Upper lobe of left lung (tissue), 6 donors: ENCODE measurements at regions not wholly inside any gene's neighbourhood (a gene's known extent, or its start where the extent isn't known, plus 50 kb on each side); places are given as distances from the start of the nearest gene placed in this dataset.

Source experiments
- ATAC-seq, 2 donors: fragments of 200-7000 bp; cut with Tn5 transposase; one replicate each; pipeline ENCODE4 v1.9.1; 2022; ENCODE audit warnings: mild to moderate bottlenecking in 2 of 2, moderate library complexity in 2 of 2; ENCODE audit not compliant: low FRiP score in 2 of 2
- DNase-seq, 2 donors: peaks; one replicate each; pipeline ENCODE4 v3.0.0-alpha.2; 2019 to 2020
- H3K27ac ChIP-seq, 4 donors: fragments of 200-600 bp; sonication (generic); one replicate each; pipeline ENCODE4 v1.5.1; 2016 to 2019
- H3K27me3 ChIP-seq, 4 donors: fragments of 200-600 bp; sonication (generic); one replicate each; pipeline ENCODE4 v1.5.1; 2017 to 2019
- H3K36me3 ChIP-seq, 4 donors: fragments of 200-600 bp; sonication (generic); one replicate each; pipeline ENCODE4 v1.5.1; 2016 to 2019
- H3K4me1 ChIP-seq, 4 donors: fragments of 200-600 bp; sonication (generic); one replicate each; pipeline ENCODE4 v1.5.1; 2018 to 2019
- H3K4me3 ChIP-seq, 4 donors: fragments of 200-600 bp; sonication (generic); one replicate each; pipeline ENCODE4 v1.5.1; 2017 to 2019; ENCODE audit warnings: mild to moderate bottlenecking in 2 of 4, moderate library complexity in 1 of 4
- H3K9me3 ChIP-seq, 4 donors: fragments of 200-600 bp; sonication (generic); one replicate each; pipeline ENCODE4 v1.5.1; 2018 to 2019
- EP300 ChIP-seq, 4 donors: sonication (generic); formaldehyde crosslinking; IDR thresholded peaks; one replicate each; pipeline ENCODE4 v1.5.1; 2017; ENCODE audit warnings: antibody characterized with exemption in 4 of 4, control low read depth in 2 of 4
- POLR2A ChIP-seq, 4 donors: fragments of 450-650 bp; IDR thresholded peaks; one replicate each; pipeline ENCODE4 v1.5.1; 2016 to 2017; ENCODE audit warnings: antibody characterized with exemption in 4 of 4, mild to moderate bottlenecking in 2 of 4
- POLR2AphosphoS5 ChIP-seq, 2 donors: sonication (generic); formaldehyde crosslinking; IDR thresholded peaks; one replicate each; pipeline ENCODE4 v1.5.1; 2017; ENCODE audit warnings: antibody characterized with exemption in 2 of 2
- whole genome bisulfite sequencing, 2 donors: methylation state at CpG; one replicate each; pipeline ENCODE4 v1.1.5; 2017 to 2018; 5-methylcytosine and 5-hydroxymethylcytosine counted together
- TF ChIP-seq, protein P1 (sequence below), 6 experiments: fragments of 450-650 bp in 4 of 6; fragments of 200-600 bp in 2 of 6; sonication (generic) in 2 of 6; IDR thresholded peaks; one replicate each; pipeline ENCODE4 v1.5.1; 2016 to 2019; ENCODE audit warnings: antibody characterized with exemption in 6 of 6
- donor health status: DM: no; HTN: no; CAD: no; lungs with moderate emphysema.
- donor health status: DM: no; HTN: yes; CAD: no; lungs with severe emphysema.

GRCh38 chr17:34784526-34784925 lies 176.7 kb downstream of the CCT6B start:
- no peak for TF ChIP-seq POLR2A (IDR thresholded peaks at IDR 0.05)
- TF ChIP-seq, protein P1, sequence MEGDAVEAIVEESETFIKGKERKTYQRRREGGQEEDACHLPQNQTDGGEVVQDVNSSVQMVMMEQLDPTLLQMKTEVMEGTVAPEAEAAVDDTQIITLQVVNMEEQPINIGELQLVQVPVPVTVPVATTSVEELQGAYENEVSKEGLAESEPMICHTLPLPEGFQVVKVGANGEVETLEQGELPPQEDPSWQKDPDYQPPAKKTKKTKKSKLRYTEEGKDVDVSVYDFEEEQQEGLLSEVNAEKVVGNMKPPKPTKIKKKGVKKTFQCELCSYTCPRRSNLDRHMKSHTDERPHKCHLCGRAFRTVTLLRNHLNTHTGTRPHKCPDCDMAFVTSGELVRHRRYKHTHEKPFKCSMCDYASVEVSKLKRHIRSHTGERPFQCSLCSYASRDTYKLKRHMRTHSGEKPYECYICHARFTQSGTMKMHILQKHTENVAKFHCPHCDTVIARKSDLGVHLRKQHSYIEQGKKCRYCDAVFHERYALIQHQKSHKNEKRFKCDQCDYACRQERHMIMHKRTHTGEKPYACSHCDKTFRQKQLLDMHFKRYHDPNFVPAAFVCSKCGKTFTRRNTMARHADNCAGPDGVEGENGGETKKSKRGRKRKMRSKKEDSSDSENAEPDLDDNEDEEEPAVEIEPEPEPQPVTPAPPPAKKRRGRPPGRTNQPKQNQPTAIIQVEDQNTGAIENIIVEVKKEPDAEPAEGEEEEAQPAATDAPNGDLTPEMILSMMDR (IDR thresholded peaks at IDR 0.05), result no peak
- no peak for TF ChIP-seq POLR2AphosphoS5 (IDR thresholded peaks at IDR 0.05)
- TF ChIP-seq EP300 (IDR thresholded peaks at IDR 0.05), result no peak
- no peaks in the 10 kb centered on the region for H3K27me3 ChIP-seq
- peaks cover 0 to 15% (median 4%) of the 10 kb centered on the region in 4 donors for H3K9me3 ChIP-seq
- H3K4me1 ChIP-seq, result no peaks in the 10 kb centered on the region
- no peak for ATAC-seq
- DNase-seq, result no peak
- no peaks in the 10 kb centered on the region for H3K36me3 ChIP-seq
- no peak overlapping the region for H3K27ac ChIP-seq
- no peak overlapping the region for H3K4me3 ChIP-seq
- 38 to 47% methylated on average over 4 of the region's 4 CpGs for WGBS, 2 donors

DNA sequence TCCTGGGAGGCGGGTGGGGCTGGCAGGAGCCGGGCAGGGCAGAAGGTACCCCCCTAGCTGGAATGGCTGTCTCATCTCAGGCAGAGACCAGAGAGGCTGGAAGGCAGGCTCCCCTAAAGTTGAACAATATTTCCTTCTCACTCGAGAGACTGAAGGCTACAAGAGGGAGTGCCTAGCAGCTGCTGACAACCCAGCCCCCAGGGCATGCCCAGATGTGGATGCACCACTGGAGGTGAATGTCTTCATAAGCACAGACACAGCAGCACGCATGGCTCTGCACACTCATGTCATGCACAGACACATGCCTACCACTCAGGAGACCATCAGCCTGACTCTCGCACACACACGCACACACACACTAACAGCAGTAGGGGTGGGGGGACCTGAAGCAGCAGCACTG lies 179.0 kb downstream of the CCT6B start:
- Histone ChIP-seq H3K36me3 (no peaks in the 10 kb centered on the region), H3K27ac (no peak overlapping the region), H3K4me3 (no peak overlapping the region), H3K27me3 (no peaks in the 10 kb centered on the region), H3K9me3 (peaks cover 0 to 15% (median 4%) of the 10 kb centered on the region in 4 donors), H3K4me1 (no peaks in the 10 kb centered on the region)
- no peak for DNase-seq
- ATAC-seq, result no peak
- 77 to 86% methylated on average over 5 to 6 of the region's 6 CpGs for WGBS, 2 donors
- TF ChIP-seq POLR2A (IDR thresholded peaks at IDR 0.05) (no peak), POLR2AphosphoS5 (IDR thresholded peaks at IDR 0.05) (no peak)
- TF ChIP-seq, protein P1 (IDR thresholded peaks at IDR 0.05), result no peak

GRCh38 chr17:34781571-34782108 lies 179.6 kb downstream of the CCT6B start:
- Histone ChIP-seq H3K9me3 (peaks cover 0 to 15% (median 4%) of the 10 kb centered on the region in 4 donors), H3K27ac (no peak overlapping the region), H3K27me3 (no peaks in the 10 kb centered on the region), H3K4me1 (no peaks in the 10 kb centered on the region), H3K36me3 (no peaks in the 10 kb centered on the region), H3K4me3 (no peak overlapping the region)
- DNase-seq (no peak), ATAC-seq (no peak)
- TF ChIP-seq EP300 (IDR thresholded peaks at IDR 0.05) (no peak), POLR2AphosphoS5 (IDR thresholded peaks at IDR 0.05) (no peak), POLR2A (IDR thresholded peaks at IDR 0.05) (no peak)
- TF ChIP-seq, protein P1 (IDR thresholded peaks at IDR 0.05), result no peak
- WGBS, 2 donors, result 44 to 63% methylated on average over 6 to 12 of the region's 12 CpGs

- no peaks in the 10 kb centered on the region for H3K36me3 ChIP-seq
- no peak overlapping the region for H3K27ac ChIP-seq
- TF ChIP-seq, protein P1 (IDR thresholded peaks at IDR 0.05), result no peak
- TF ChIP-seq POLR2A (IDR thresholded peaks at IDR 0.05), result no peak
- no peak for TF ChIP-seq EP300 (IDR thresholded peaks at IDR 0.05)
- TF ChIP-seq POLR2AphosphoS5 (IDR thresholded peaks at IDR 0.05), result no peak
- no peak overlapping the region for H3K4me3 ChIP-seq
- no peaks in the 10 kb centered on the region for H3K4me1 ChIP-seq
- peaks cover 0 to 15% (median 4%) of the 10 kb centered on the region in 4 donors for H3K9me3 ChIP-seq
- DNase-seq (no peak), ATAC-seq (no peak)
- H3K27me3 ChIP-seq, result no peaks in the 10 kb centered on the region
- WGBS, 2 donors, result 75 to 85% methylated on average over 2 of the region's 3 CpGs
These were observed 180.2 kb downstream of the CCT6B start for GRCh38 chr17:34781071-34781470.

DNA sequence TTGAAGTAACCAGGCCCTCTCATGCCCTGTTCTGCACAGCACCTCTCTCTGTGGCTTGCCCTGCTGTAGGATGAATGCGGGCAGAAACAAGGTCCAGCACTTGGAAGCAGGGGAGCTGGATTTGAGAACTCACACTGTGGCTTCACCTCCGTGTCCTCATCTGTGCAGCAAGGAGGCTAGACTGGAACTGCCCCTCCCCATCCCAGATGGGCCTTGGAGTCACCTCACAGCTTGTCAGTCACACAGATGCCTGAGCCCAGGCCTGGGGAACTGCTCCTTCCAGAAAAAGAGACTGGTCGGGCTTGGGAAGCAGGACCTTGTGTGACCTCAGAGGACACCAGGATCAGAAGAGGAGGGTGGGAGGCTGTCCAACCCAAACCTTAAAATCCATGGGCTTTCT lies 180.8 kb downstream of the CCT6B start:
- H3K4me1 ChIP-seq, result no peaks in the 10 kb centered on the region
- H3K36me3 ChIP-seq, result no peaks in the 10 kb centered on the region
- no peak overlapping the region for H3K27ac ChIP-seq
- peaks cover 0 to 15% (median 4%) of the 10 kb centered on the region in 4 donors for H3K9me3 ChIP-seq
- ATAC-seq (no peak), DNase-seq (no peak)
- no peak for TF ChIP-seq POLR2A (IDR thresholded peaks at IDR 0.05)
- no peak for TF ChIP-seq EP300 (IDR thresholded peaks at IDR 0.05)
- TF ChIP-seq, protein P1 (IDR thresholded peaks at IDR 0.05), result no peak
- TF ChIP-seq POLR2AphosphoS5 (IDR thresholded peaks at IDR 0.05), result no peak
- H3K4me3 ChIP-seq, result no peak overlapping the region
- WGBS, 2 donors, result 66 to 80% methylated on average over 2 to 3 of the region's 3 CpGs
- no peaks in the 10 kb centered on the region for H3K27me3 ChIP-seq
